HG03135 (cell line): ENCODE measurements at regions not wholly inside any gene's neighbourhood (a gene's known extent, or its start where the extent isn't known, plus 50 kb on each side); places are given as distances from the start of the nearest gene placed in this dataset.
A peak's percentile ranks its signal among the peaks of the same experiment; 100 is the strongest.

ENCODE experiments used
- ATAC-seq: cut with Tn5 transposase; IDR thresholded peaks from one replicate; pipeline ENCODE4 v1.9.1; 2021; ENCODE audit warnings: mild to moderate bottlenecking, moderate library complexity; ENCODE audit not compliant: unreplicated experiment

GRCh38 chr1:55277377-55278130 lies 62.4 kb upstream of the USP24 start:
- ATAC-seq, result peak; percentile 73

GRCh38 chr1:55276671-55277376 lies 61.7 kb upstream of the USP24 start:
- ATAC-seq, result no peak

GRCh38 chr1:55275941-55276341 lies 60.8 kb upstream of the USP24 start:
- no peak for ATAC-seq

- no peak for ATAC-seq
Observed at GRCh38 chr1:55275151-55275748, 60.1 kb upstream of the USP24 start.

GRCh38 chr1:55272994-55273393 lies 57.8 kb upstream of the USP24 start:
- no peak for ATAC-seq
